IPS-18a (cell line): ENCODE measurements at regions not wholly inside any gene's neighbourhood (a gene's known extent, or its start where the extent isn't known, plus 50 kb on each side); places are given as distances from the start of the nearest gene placed in this dataset.
"Not testable (repeated sequence)": the region's sequence is repeated elsewhere in the genome, so short reads cannot be mapped to it uniquely, and the experiment has no call there.

Source experiments
- H3K27ac ChIP-seq: one replicate; pipeline ENCODE4 v1.5.1; 2013; ENCODE audit warnings: low read length
- H3K27me3 ChIP-seq: one replicate; pipeline ENCODE4 v1.6.1; 2013; ENCODE audit warnings: mild to moderate bottlenecking, low read length; ENCODE audit not compliant: control insufficient read depth, insufficient read depth
- H3K36me3 ChIP-seq: one replicate; pipeline ENCODE4 v1.6.1; 2013; ENCODE audit warnings: low read depth, low read length; ENCODE audit not compliant: control insufficient read depth
- H3K4me1 ChIP-seq: one replicate; pipeline ENCODE4 v1.6.1; 2013; ENCODE audit warnings: low read depth, low read length; ENCODE audit not compliant: control insufficient read depth
- H3K4me3 ChIP-seq: one replicate; pipeline ENCODE4 v1.5.1; 2013; ENCODE audit warnings: low read length
- H3K9ac ChIP-seq: one replicate; pipeline ENCODE4 v1.6.1; 2013; ENCODE audit warnings: mild to moderate bottlenecking, low read length, moderate library complexity
- H3K9me3 ChIP-seq: one replicate; pipeline ENCODE4 v1.6.1; 2013; ENCODE audit warnings: low read depth, low read length; ENCODE audit not compliant: control insufficient read depth

GRCh38 chr9:73095425-73095824 lies 56.2 kb upstream of the ANXA1 start:
- H3K36me3 ChIP-seq: no peaks in the 10 kb centered on the region
- H3K27ac ChIP-seq: no peak overlapping the region
- no peak overlapping the region for H3K4me3 ChIP-seq
- H3K9me3 ChIP-seq: no peaks in the 10 kb centered on the region
- no peak overlapping the region for H3K9ac ChIP-seq
- H3K4me1 ChIP-seq: no peaks in the 10 kb centered on the region
- H3K27me3 ChIP-seq: no peaks in the 10 kb centered on the region

GRCh38 chr9:73093740-73094379 lies 57.8 kb upstream of the ANXA1 start:
- Histone ChIP-seq H3K36me3 (no peaks in the 10 kb centered on the region), H3K27ac (no peak overlapping the region), H3K4me1 (no peaks in the 10 kb centered on the region), H3K27me3 (no peaks in the 10 kb centered on the region), H3K4me3 (no peak overlapping the region), H3K9me3 (no peaks in the 10 kb centered on the region), H3K9ac (no peak overlapping the region)

GRCh38 chr9:73093016-73093739 lies 58.5 kb upstream of the ANXA1 start:
- Histone ChIP-seq H3K4me1 (no peaks in the 10 kb centered on the region), H3K9me3 (no peaks in the 10 kb centered on the region), H3K27me3 (no peaks in the 10 kb centered on the region), H3K27ac (no peak overlapping the region), H3K9ac (no peak overlapping the region), H3K36me3 (no peaks in the 10 kb centered on the region), H3K4me3 (no peak overlapping the region)

GRCh38 chr9:73091909-73092308 lies 59.8 kb upstream of the ANXA1 start:
- no peaks in the 10 kb centered on the region for H3K9me3 ChIP-seq
- H3K4me3 ChIP-seq: no peak overlapping the region
- H3K9ac ChIP-seq: no peak overlapping the region
- H3K4me1 ChIP-seq: no peaks in the 10 kb centered on the region
- no peaks in the 10 kb centered on the region for H3K27me3 ChIP-seq
- H3K36me3 ChIP-seq: no peaks in the 10 kb centered on the region
- no peak overlapping the region for H3K27ac ChIP-seq

GRCh38 chr9:73090214-73090613 lies 61.5 kb upstream of the ANXA1 start:
- no peak overlapping the region for H3K4me3 ChIP-seq
- no peaks in the 10 kb centered on the region for H3K36me3 ChIP-seq
- no peak overlapping the region for H3K27ac ChIP-seq
- no peaks in the 10 kb centered on the region for H3K9me3 ChIP-seq
- no peaks in the 10 kb centered on the region for H3K27me3 ChIP-seq
- H3K4me1 ChIP-seq: no peaks in the 10 kb centered on the region
- H3K9ac ChIP-seq: no peak overlapping the region

GRCh38 chr9:73089304-73089985 lies 62.2 kb upstream of the ANXA1 start:
- H3K4me1 ChIP-seq: no peaks in the 10 kb centered on the region

GRCh38 chr9:73087876-73088275 lies 63.8 kb upstream of the ANXA1 start:
- not testable (repeated sequence) for H3K9me3 ChIP-seq, H3K27me3 ChIP-seq, H3K4me3 ChIP-seq, H3K36me3 ChIP-seq, H3K27ac ChIP-seq, H3K4me1 ChIP-seq, H3K9ac ChIP-seq

More at GRCh38 chr9:73089304-73089985, 62.2 kb upstream of the ANXA1 start:
- Histone ChIP-seq H3K9me3 (no peaks in the 10 kb centered on the region), H3K27me3 (no peaks in the 10 kb centered on the region), H3K4me3 (no peak overlapping the region), H3K27ac (no peak overlapping the region), H3K36me3 (no peaks in the 10 kb centered on the region), H3K9ac (no peak overlapping the region)

- H3K36me3 ChIP-seq: no peaks in the 10 kb centered on the region
- H3K4me3 ChIP-seq: no peak overlapping the region
- no peaks in the 10 kb centered on the region for H3K9me3 ChIP-seq
- no peak overlapping the region for H3K27ac ChIP-seq
- no peak overlapping the region for H3K9ac ChIP-seq
- peaks cover 11% of the 10 kb centered on the region for H3K4me1 ChIP-seq
- H3K27me3 ChIP-seq: no peaks in the 10 kb centered on the region
Observed at GRCh38 chr9:73083519-73083918, 68.1 kb upstream of the ANXA1 start.

- Histone ChIP-seq H3K4me1 (peaks cover 11% of the 10 kb centered on the region), H3K27me3 (no peaks in the 10 kb centered on the region), H3K4me3 (no peak overlapping the region), H3K9me3 (no peaks in the 10 kb centered on the region), H3K9ac (no peak overlapping the region), H3K27ac (no peak overlapping the region), H3K36me3 (no peaks in the 10 kb centered on the region)
Observed at GRCh38 chr9:73081979-73082657, 69.5 kb upstream of the ANXA1 start.

GRCh38 chr9:73080110-73080694 lies 71.5 kb upstream of the ANXA1 start:
- Histone ChIP-seq H3K4me1 (peaks cover 11% of the 10 kb centered on the region), H3K27me3 (no peaks in the 10 kb centered on the region), H3K27ac (no peak overlapping the region)

GRCh38 chr9:73079326-73079725 lies 72.3 kb upstream of the ANXA1 start:
- Histone ChIP-seq H3K9ac (no peak overlapping the region), H3K27ac (no peak overlapping the region), H3K9me3 (no peaks in the 10 kb centered on the region), H3K4me1 (peaks cover 11% of the 10 kb centered on the region), H3K4me3 (no peak overlapping the region), H3K27me3 (no peaks in the 10 kb centered on the region), H3K36me3 (no peaks in the 10 kb centered on the region)

More at GRCh38 chr9:73080110-73080694, 71.5 kb upstream of the ANXA1 start:
- no peaks in the 10 kb centered on the region for H3K36me3 ChIP-seq
- H3K9ac ChIP-seq: no peak overlapping the region
- H3K4me3 ChIP-seq: no peak overlapping the region
- H3K9me3 ChIP-seq: no peaks in the 10 kb centered on the region
